Hematopoietic multipotent progenitor cell treated with erythropoietin and hydrocortisone succinate and interleukin-3 and kit ligand, for 8 days (in vitro differentiated cells): ENCODE measurements at regions not wholly inside any gene's neighbourhood (a gene's known extent, or its start where the extent isn't known, plus 50 kb on each side); places are given as distances from the start of the nearest gene placed in this dataset.

Experiments used
- DNase-seq: peaks from one replicate; pipeline ENCODE4 v3.0.0-alpha.2; 2015

- DNase-seq, result no peak
These were observed 1022.7 kb downstream of the IGSF11 start for GRCh38 chr3:118011910-118012309.

- no peak for DNase-seq
These were observed 1005.6 kb downstream of the IGSF11 start for GRCh38 chr3:118029049-118029448.

- no peak for DNase-seq
These were observed 998.4 kb downstream of the IGSF11 start for GRCh38 chr3:118036215-118036614.

GRCh38 chr3:118055381-118055780 is 979.3 kb downstream of the IGSF11 start:
- DNase-seq, result no peak

- no peak for DNase-seq
These were observed 977.6 kb downstream of the IGSF11 start for GRCh38 chr3:118057086-118057485.

- no peak for DNase-seq
These were observed 975.5 kb downstream of the IGSF11 start for GRCh38 chr3:118059096-118059495.

GRCh38 chr3:118067439-118067838 is 967.2 kb downstream of the IGSF11 start:
- DNase-seq, result no peak

- no peak for DNase-seq
These were observed 958.8 kb downstream of the IGSF11 start for GRCh38 chr3:118075873-118076272.

GRCh38 chr3:118077332-118077731 is 957.3 kb downstream of the IGSF11 start:
- no peak for DNase-seq

- DNase-seq, result no peak
These were observed 953.8 kb downstream of the IGSF11 start for GRCh38 chr3:118080889-118081288.

GRCh38 chr3:118088696-118089095 is 946.0 kb downstream of the IGSF11 start:
- DNase-seq, result no peak

- DNase-seq, result no peak
These were observed 945.1 kb downstream of the IGSF11 start for GRCh38 chr3:118089563-118089962.

- no peak for DNase-seq
These were observed 937.4 kb downstream of the IGSF11 start for GRCh38 chr3:118097226-118097625.

GRCh38 chr3:118097660-118098059 is 937.0 kb downstream of the IGSF11 start:
- DNase-seq, result no peak

- DNase-seq, result no peak
These were observed 935.8 kb downstream of the IGSF11 start for GRCh38 chr3:118098827-118099226.

GRCh38 chr3:118101891-118102290 is 932.8 kb downstream of the IGSF11 start:
- no peak for DNase-seq

GRCh38 chr3:118102737-118103136 is 931.9 kb downstream of the IGSF11 start:
- no peak for DNase-seq

- no peak for DNase-seq
These were observed 926.4 kb downstream of the IGSF11 start for GRCh38 chr3:118108201-118108600.

- no peak for DNase-seq
These were observed 925.9 kb downstream of the IGSF11 start for GRCh38 chr3:118108769-118109168.

- no peak for DNase-seq
These were observed 924.4 kb downstream of the IGSF11 start for GRCh38 chr3:118110211-118110610.

GRCh38 chr3:118116991-118117390 is 917.7 kb downstream of the IGSF11 start:
- DNase-seq, result no peak

GRCh38 chr3:118126751-118127150 is 907.9 kb downstream of the IGSF11 start:
- no peak for DNase-seq

- no peak for DNase-seq
These were observed 906.7 kb downstream of the IGSF11 start for GRCh38 chr3:118127992-118128391.

- no peak for DNase-seq
These were observed 905.8 kb downstream of the IGSF11 start for GRCh38 chr3:118128886-118129285.

GRCh38 chr3:118137778-118138177 is 896.9 kb downstream of the IGSF11 start:
- DNase-seq, result no peak

- DNase-seq, result no peak
These were observed 889.7 kb downstream of the IGSF11 start for GRCh38 chr3:118144919-118145318.
